Liver (tissue), 8 donors: ENCODE measurements at regions not wholly inside any gene's neighbourhood (a gene's known extent, or its start where the extent isn't known, plus 50 kb on each side); places are given as distances from the start of the nearest gene placed in this dataset.

Source experiments
- DNase-seq: peaks from one replicate; pipeline ENCODE4 v3.0.0-alpha.2; 2017; ENCODE audit warnings: low spot score
- H3K27ac ChIP-seq, 2 donors: one replicate each; pipeline ENCODE4 v1.7.0; 2013; ENCODE audit warnings: inconsistent platforms in 2 of 2, low read length in 2 of 2, control low read depth in 1 of 2, low read depth in 1 of 2, mild to moderate bottlenecking in 1 of 2
- H3K27me3 ChIP-seq, 4 donors: one replicate each; pipeline versions ENCODE4 v1.6.1 to v1.7.0; 2013; ENCODE audit warnings: low read length in 3 of 4, inconsistent platforms in 1 of 4, mild to moderate bottlenecking in 1 of 4, moderate library complexity in 1 of 4; ENCODE audit not compliant: control insufficient read depth in 4 of 4, insufficient read depth in 4 of 4
- H3K36me3 ChIP-seq, 4 donors: one replicate each; pipeline versions ENCODE4 v1.6.1 to v1.7.0; 2013; ENCODE audit warnings: low read length in 3 of 4, mild to moderate bottlenecking in 3 of 4, low read depth in 1 of 4, moderate library complexity in 1 of 4; ENCODE audit not compliant: control insufficient read depth in 4 of 4, insufficient read depth in 3 of 4
- H3K4me1 ChIP-seq, 4 donors: one replicate each; pipeline versions ENCODE4 v1.6.1 to v1.7.0; 2013; ENCODE audit warnings: low read length in 3 of 4, mild to moderate bottlenecking in 3 of 4, moderate library complexity in 1 of 4; ENCODE audit not compliant: control insufficient read depth in 4 of 4, insufficient read depth in 4 of 4
- H3K4me3 ChIP-seq, 3 donors: one replicate each; pipeline versions ENCODE4 v1.6.1 to v1.7.0; 2013; ENCODE audit warnings: low read length in 3 of 3, control low read depth in 1 of 3, low read depth in 1 of 3, mild to moderate bottlenecking in 1 of 3
- H3K9ac ChIP-seq, 2 donors: one replicate each; pipeline ENCODE4 v1.7.0; 2013; ENCODE audit warnings: low read length in 2 of 2, mild to moderate bottlenecking in 2 of 2, moderate library complexity in 2 of 2, control low read depth in 1 of 2, low read depth in 1 of 2
- H3K9me3 ChIP-seq, 4 donors: one replicate each; pipeline versions ENCODE4 v1.6.1 to v1.7.0; 2013; ENCODE audit warnings: low read length in 3 of 4; ENCODE audit not compliant: control insufficient read depth in 4 of 4
- ATF3 ChIP-seq: IDR thresholded peaks from 2 replicates; pipeline ENCODE4 v1.6.1; 2016; ENCODE audit warnings: antibody characterized with exemption
- EGR1 ChIP-seq, 2 donors: IDR thresholded peaks; 2 replicates each; pipeline ENCODE4 v1.6.1; 2016 to 2018; ENCODE audit warnings: antibody characterized with exemption in 2 of 2, low read depth in 2 of 2
- FOXA1 ChIP-seq: IDR thresholded peaks from 2 replicates; pipeline ENCODE4 v1.6.1; 2016; ENCODE audit warnings: antibody characterized with exemption
- HNF4A ChIP-seq, 2 donors: conservative IDR thresholded peaks; 2 replicates each; pipeline ENCODE4 v1.6.1; 2016; ENCODE audit warnings: antibody characterized with exemption in 2 of 2, mild to moderate bottlenecking in 2 of 2
- HNF4G ChIP-seq: IDR thresholded peaks from 2 replicates; pipeline ENCODE4 v1.6.1; 2016; ENCODE audit warnings: antibody characterized with exemption
- NR2F2 ChIP-seq: IDR thresholded peaks from 2 replicates; pipeline ENCODE4 v1.6.1; 2016; ENCODE audit warnings: antibody characterized with exemption
- RAD21 ChIP-seq, 2 donors: IDR thresholded peaks; 2 replicates each; pipeline ENCODE4 v1.6.1; 2016; ENCODE audit warnings: antibody characterized with exemption in 2 of 2, mild to moderate bottlenecking in 2 of 2
- REST ChIP-seq: IDR thresholded peaks from 2 replicates; pipeline ENCODE4 v1.6.1; 2016; ENCODE audit warnings: antibody characterized with exemption, mild to moderate bottlenecking
- TAF1 ChIP-seq: conservative IDR thresholded peaks from 2 replicates; pipeline ENCODE4 v1.6.1; 2016; ENCODE audit warnings: antibody characterized with exemption, mild to moderate bottlenecking
- WGBS: extraction: QIAGEN DNeasy Blood & Tissue Kit; methylation state at CpG from one replicate; pipeline ENCODE4 v1.1.7; 2013; 5-methylcytosine and 5-hydroxymethylcytosine counted together
- TF ChIP-seq, protein P1 (sequence below): fragments of 150-350 bp; IDR thresholded peaks from 2 replicates; pipeline ENCODE4 v1.5.1; 2017; ENCODE audit warnings: improper control_type of control experiment, low read depth, low read length; ENCODE audit not compliant: missing input control
- donor health status: healthy.
- donor health status: healthy.
- donor health status: healthy.
- donor health status: healthy.
- donor health status: healthy.

- TF ChIP-seq REST (no peak), EGR1 (IDR thresholded peaks at IDR 0.05; ENCODE audit: low read depth in 2 of 2) (no peak), NR2F2 (no peak)
These were observed 118.2 kb upstream of the GSC start (continued) for GRCh38 chr14:94888121-94888520.

GRCh38 chr14:94887591-94887990, 117.7 kb upstream of the GSC start:
- no peak overlapping the region for H3K4me3 ChIP-seq
- DNase-seq = no peak
- H3K9me3 ChIP-seq = no peaks in the 10 kb centered on the region
- 84% methylated on average over 10 of the region's 10 CpGs for WGBS
- no peak overlapping the region for H3K9ac ChIP-seq
- H3K27ac ChIP-seq = no peak overlapping the region
- TF ChIP-seq HNF4A (conservative IDR thresholded peaks at IDR 0.05) (no peak), NR2F2 (no peak), FOXA1 (no peak), EGR1 (IDR thresholded peaks at IDR 0.05; ENCODE audit: low read depth in 2 of 2) (no peak), HNF4G (no peak), RAD21 (IDR thresholded peaks at IDR 0.05) (no peak), REST (no peak), ATF3 (no peak), TAF1 (no peak)
- TF ChIP-seq, protein P1, sequence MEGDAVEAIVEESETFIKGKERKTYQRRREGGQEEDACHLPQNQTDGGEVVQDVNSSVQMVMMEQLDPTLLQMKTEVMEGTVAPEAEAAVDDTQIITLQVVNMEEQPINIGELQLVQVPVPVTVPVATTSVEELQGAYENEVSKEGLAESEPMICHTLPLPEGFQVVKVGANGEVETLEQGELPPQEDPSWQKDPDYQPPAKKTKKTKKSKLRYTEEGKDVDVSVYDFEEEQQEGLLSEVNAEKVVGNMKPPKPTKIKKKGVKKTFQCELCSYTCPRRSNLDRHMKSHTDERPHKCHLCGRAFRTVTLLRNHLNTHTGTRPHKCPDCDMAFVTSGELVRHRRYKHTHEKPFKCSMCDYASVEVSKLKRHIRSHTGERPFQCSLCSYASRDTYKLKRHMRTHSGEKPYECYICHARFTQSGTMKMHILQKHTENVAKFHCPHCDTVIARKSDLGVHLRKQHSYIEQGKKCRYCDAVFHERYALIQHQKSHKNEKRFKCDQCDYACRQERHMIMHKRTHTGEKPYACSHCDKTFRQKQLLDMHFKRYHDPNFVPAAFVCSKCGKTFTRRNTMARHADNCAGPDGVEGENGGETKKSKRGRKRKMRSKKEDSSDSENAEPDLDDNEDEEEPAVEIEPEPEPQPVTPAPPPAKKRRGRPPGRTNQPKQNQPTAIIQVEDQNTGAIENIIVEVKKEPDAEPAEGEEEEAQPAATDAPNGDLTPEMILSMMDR = no peak
- no peaks in the 10 kb centered on the region for H3K4me1 ChIP-seq
- no peaks in the 10 kb centered on the region for H3K36me3 ChIP-seq
- H3K27me3 ChIP-seq = no peaks in the 10 kb centered on the region

- WGBS = 82% methylated on average over 7 of the region's 7 CpGs
- DNase-seq = no peak
- Histone ChIP-seq H3K9me3 (no peaks in the 10 kb centered on the region), H3K27me3 (no peaks in the 10 kb centered on the region), H3K4me3 (no peak overlapping the region), H3K27ac (no peak overlapping the region), H3K9ac (no peak overlapping the region), H3K36me3 (no peaks in the 10 kb centered on the region), H3K4me1 (no peaks in the 10 kb centered on the region)
- TF ChIP-seq NR2F2 = no peak
These were observed 117.0 kb upstream of the GSC start for GRCh38 chr14:94886931-94887330.
